Adrenal gland (tissue), 9 donors: ENCODE measurements at regions not wholly inside any gene's neighbourhood (a gene's known extent, or its start where the extent isn't known, plus 50 kb on each side); places are given as distances from the start of the nearest gene placed in this dataset.
A peak's percentile ranks its signal among the peaks of the same experiment; 100 is the strongest.

Experiments used
- DNase-seq, 7 donors: peaks; one replicate each; pipeline ENCODE4 v3.0.0-alpha.2; 2019 to 2020
- H3K27ac ChIP-seq, 5 donors: fragments of 200-600 bp; sonication (generic) in 4 of 5; 1 replicate in 3 of 5; 2 replicates in 2 of 5; pipeline versions ENCODE4 v1.5.1 to v1.8.0; 2016 to 2020; ENCODE audit warnings: mild to moderate bottlenecking in 1 of 5
- H3K27me3 ChIP-seq: fragments of 200-600 bp; 2 replicates; pipeline ENCODE4 v1.8.0; 2021
- H3K36me3 ChIP-seq, 2 donors: fragments of 200-600 bp; replicated peaks in 1 of 2; 1 replicate in 1 of 2; 2 replicates in 1 of 2; pipeline versions ENCODE4 v1.5.1 to v1.8.0; 2018 to 2022
- H3K4me1 ChIP-seq, 2 donors: fragments of 200-600 bp; replicated peaks in 1 of 2; 1 replicate in 1 of 2; 2 replicates in 1 of 2; pipeline versions ENCODE4 v1.5.1 to v1.8.0; 2018 to 2021
- H3K4me3 ChIP-seq, 4 donors: fragments of 200-600 bp; sonication (generic) in 3 of 4; one replicate each; pipeline ENCODE4 v1.5.1; 2016 to 2018
- H3K9me3 ChIP-seq, 3 donors: fragments of 200-600 bp; sonication (generic) in 1 of 3; replicated peaks in 1 of 3; 1 replicate in 2 of 3; 2 replicates in 1 of 3; pipeline versions ENCODE4 v1.5.1 to v1.8.0; 2016 to 2021
- CTCF ChIP-seq, 6 experiments: fragments of 450-650 bp in 4 of 6; fragments of 200-600 bp in 2 of 6; sonication (generic) in 1 of 6; IDR thresholded peaks; 1 replicate in 5 of 6; 2 replicates in 1 of 6; pipeline versions ENCODE4 v1.5.1 to v1.8.0; 2016 to 2021; ENCODE audit warnings: antibody characterized with exemption in 6 of 6, mild to moderate bottlenecking in 2 of 6, moderate library complexity in 1 of 6
- POLR2A ChIP-seq, 2 donors: fragments of 450-650 bp; IDR thresholded peaks; one replicate each; pipeline ENCODE4 v1.6.1; 2017; ENCODE audit warnings: antibody characterized with exemption in 2 of 2, mild to moderate bottlenecking in 2 of 2, moderate library complexity in 1 of 2
- WGBS, 4 donors: extraction: QIAGEN DNeasy Blood & Tissue Kit in 2 of 4; methylation state at CpG; one replicate each; pipeline versions ENCODE4 v1.1.5 to v1.1.7; 2013 to 2017; 5-methylcytosine and 5-hydroxymethylcytosine counted together
- intact Hi-C, 2 donors: fragments of 100-400 bp; cut with DNase I; formaldehyde crosslinking; loops; one replicate each; pipeline versions ENCODE4 v1.14.1 to v1.15.0; 2022 to 2023
- donor health status: healthy with polysubstance abuse.
- donor health status: Bipolar disorder and iron deficiency.
- donor health status: DM: yes; HTN: yes; CAD: no.
- donor health status: DM: no; HTN: no; CAD: no.
- donor health status: DM: no; HTN: no; CAD: no.

GRCh38 chr1:5423109-5423508 lies 569.1 kb downstream of the NPHP4 start:
- peak in 3 of 7 donors; percentile 4 to 22 (median 16) for DNase-seq
- no peak overlapping the region for H3K27ac ChIP-seq
- no peak overlapping the region for H3K4me3 ChIP-seq
- TF ChIP-seq POLR2A (IDR thresholded peaks at IDR 0.05) (no peak), CTCF (IDR thresholded peaks at IDR 0.05) (no peak)
- no peaks in the 10 kb centered on the region for H3K9me3 ChIP-seq
- peaks cover 30% of the 10 kb centered on the region for H3K27me3 ChIP-seq
- WGBS, 4 donors = 0 to 16% (median 9%) methylated on average over 1 to 10 of the region's 10 CpGs
- H3K36me3 ChIP-seq = no peaks in the 10 kb centered on the region
- H3K4me1 ChIP-seq = no peaks in the 10 kb centered on the region
- intact Hi-C loops = no loop called here

- Histone ChIP-seq H3K27me3 (peaks cover 5% of the 10 kb centered on the region), H3K36me3 (no peaks in the 10 kb centered on the region), H3K4me3 (no peak overlapping the region), H3K27ac (no peak overlapping the region), H3K4me1 (no peaks in the 10 kb centered on the region), H3K9me3 (no peaks in the 10 kb centered on the region)
- no peak for DNase-seq
- intact Hi-C loops = no loop called here
- WGBS, 4 donors = 50 to 89% (median 83%) methylated on average over 1 to 4 of the region's 4 CpGs
- TF ChIP-seq POLR2A (IDR thresholded peaks at IDR 0.05) (no peak), CTCF (IDR thresholded peaks at IDR 0.05) (no peak)
Measured at GRCh38 chr1:5419501-5419900, 572.7 kb downstream of the NPHP4 start.

GRCh38 chr1:5416518-5416917 lies 575.7 kb downstream of the NPHP4 start:
- intact Hi-C loops = no loop called here
- Histone ChIP-seq H3K27me3 (no peaks in the 10 kb centered on the region), H3K36me3 (no peaks in the 10 kb centered on the region)

GRCh38 chr1:5415606-5416005 lies 576.6 kb downstream of the NPHP4 start:
- Histone ChIP-seq H3K4me3 (no peak overlapping the region), H3K27ac (no peak overlapping the region), H3K27me3 (no peaks in the 10 kb centered on the region), H3K4me1 (no peaks in the 10 kb centered on the region), H3K9me3 (no peaks in the 10 kb centered on the region), H3K36me3 (no peaks in the 10 kb centered on the region)
- TF ChIP-seq CTCF (IDR thresholded peaks at IDR 0.05) = no peak
- no peak for TF ChIP-seq POLR2A (IDR thresholded peaks at IDR 0.05)
- intact Hi-C loops = no loop called here
- no peak for DNase-seq
- 80 to 89% (median 88%) methylated on average over 7 of the region's 7 CpGs for WGBS, 4 donors

More at GRCh38 chr1:5416518-5416917, 575.7 kb downstream of the NPHP4 start:
- no peak overlapping the region for H3K27ac ChIP-seq
- 67 to 79% (median 72%) methylated on average over 2 of the region's 2 CpGs for WGBS, 4 donors
- H3K4me3 ChIP-seq = no peak overlapping the region
- H3K9me3 ChIP-seq = no peaks in the 10 kb centered on the region
- no peak for TF ChIP-seq CTCF (IDR thresholded peaks at IDR 0.05)
- TF ChIP-seq POLR2A (IDR thresholded peaks at IDR 0.05) = no peak
- no peaks in the 10 kb centered on the region for H3K4me1 ChIP-seq
- DNase-seq = no peak
